K562 (cell line): ENCODE measurements at regions not wholly inside any gene's neighbourhood (a gene's known extent, or its start where the extent isn't known, plus 50 kb on each side); places are given as distances from the start of the nearest gene placed in this dataset.

Experiments used
- ATAC-seq: fragments of 200-7000 bp; cut with Tn5 transposase; 3 replicates; pipeline ENCODE4 v1.9.1; 2020; ENCODE audit warnings: moderate library complexity
- BruUV-seq: library from RNA; stranded (reverse); fragments of 400-500 nt; replicated peaks from 2 replicates; lab custom pipeline; 2021; lab: Mats Ljungman, UMichigan
- CTCF ChIA-PET: fragments of 300-600 bp; formaldehyde crosslinking; extraction: SDS; loops from one replicate; lab custom pipeline; 2021; ENCODE audit warnings: low intra/inter-chr PET ratio; lab: Yijun Ruan, JAX
- POLR2A ChIA-PET: fragments of 300-600, 350-650 bp; sonication (Branson Sonifier 250); formaldehyde crosslinking; extraction: SDS; loops from one replicate; lab custom pipeline; 2021; ENCODE audit warnings: antibody characterized with exemption, inconsistent platforms; lab: Yijun Ruan, JAX
- DNase-seq, 4 experiments: peaks; one replicate each; pipeline versions ENCODE4 v3.0.0 to v3.0.0-alpha.2; 2011 to 2018; ENCODE audit warnings: low spot score in 3 of 4, mixed read lengths in 3 of 4; ENCODE audit errors: extremely low read depth in 1 of 4
- FAIRE-seq: peaks from 2 replicates; lab custom pipeline; 2011; peaks lifted over from hg19 to GRCh38; lab: Jason Lieb, UNC
- H2AFZ ChIP-seq: 2 replicates; pipeline ENCODE4 v1.6.0; 2011; ENCODE audit warnings: low read depth, low read length, control low read depth, inconsistent platforms
- H3K27ac ChIP-seq: fragments of 200-600 bp; 3 replicates; pipeline ENCODE4 v1.8.0; 2011; ENCODE audit warnings: low read depth, mild to moderate bottlenecking, control low read depth, inconsistent platforms, low read length, moderate library complexity, mixed read lengths; ENCODE audit errors: extremely low read depth
- H3K27me3 ChIP-seq, 2 experiments: fragments of 300-600 bp in 1 of 2; 2 replicates in 1 of 2; 3 replicates in 1 of 2; pipeline versions ENCODE4 v1.6.0 to v1.8.0; 2011; ENCODE audit warnings: inconsistent platforms in 2 of 2, low read length in 2 of 2, mild to moderate bottlenecking in 1 of 2, mixed read lengths in 1 of 2, moderate library complexity in 1 of 2; ENCODE audit not compliant: control insufficient read depth in 2 of 2, insufficient read depth in 2 of 2
- H3K36me3 ChIP-seq: fragments of 300-600 bp; 3 replicates; pipeline ENCODE4 v1.8.0; 2011; ENCODE audit warnings: mild to moderate bottlenecking, low read length, inconsistent platforms; ENCODE audit not compliant: control insufficient read depth, insufficient read depth
- H3K4me1 ChIP-seq, 2 experiments: fragments of 200-600 bp in 1 of 2; replicated peaks in 1 of 2; 2 replicates in 1 of 2; 3 replicates in 1 of 2; pipeline versions ENCODE4 v1.5.1 to v1.8.0; 2011; ENCODE audit warnings: inconsistent platforms in 2 of 2, low read length in 2 of 2, mild to moderate bottlenecking in 1 of 2, mixed read lengths in 1 of 2, moderate library complexity in 1 of 2; ENCODE audit not compliant: control insufficient read depth in 2 of 2, insufficient read depth in 2 of 2
- H3K4me2 ChIP-seq: 2 replicates; pipeline ENCODE4 v1.6.1; 2011; ENCODE audit warnings: low read length, control low read depth, inconsistent platforms, mixed read lengths; ENCODE audit not compliant: insufficient read depth
- H3K4me3 ChIP-seq: fragments of 200-600 bp; sonication (generic), shearing (Covaris generic); 2 replicates; pipeline ENCODE4 v1.5.1; 2016; ENCODE audit warnings: control low read depth, inconsistent platforms
- H3K79me2 ChIP-seq: fragments of 200-600 bp; 3 replicates; pipeline ENCODE4 v1.8.0; 2011; ENCODE audit warnings: low read length, inconsistent platforms; ENCODE audit not compliant: control insufficient read depth, insufficient read depth
- H3K9ac ChIP-seq, 2 experiments: 2 replicates each; pipeline versions ENCODE4 v1.6.0 to v1.6.1; 2011; ENCODE audit warnings: low read depth in 2 of 2, low read length in 2 of 2, control low read depth in 1 of 2, inconsistent platforms in 1 of 2, mild to moderate bottlenecking in 1 of 2, mixed read lengths in 1 of 2; ENCODE audit not compliant: insufficient read depth in 1 of 2
- H3K9me1 ChIP-seq: one replicate; pipeline ENCODE4 v1.6.0; 2011; ENCODE audit warnings: inconsistent platforms, mild to moderate bottlenecking, low read length, moderate library complexity; ENCODE audit not compliant: control insufficient read depth, insufficient read depth
- H3K9me3 ChIP-seq: replicated peaks from 2 replicates; pipeline ENCODE4 v1.5.1; 2011; ENCODE audit warnings: low read depth, low read length, inconsistent platforms; ENCODE audit not compliant: control insufficient read depth, insufficient read depth
- H4K20me1 ChIP-seq: replicated peaks from 2 replicates; pipeline ENCODE4 v1.6.1; 2011; ENCODE audit warnings: low read length, inconsistent platforms, mixed read lengths; ENCODE audit not compliant: control insufficient read depth, insufficient read depth
- FOXJ2 ChIP-seq: fragments of 200-800 bp; sonication (Bioruptor generic); IDR thresholded peaks from 2 replicates; pipeline ENCODE4 v1.6.1; 2016; ENCODE audit warnings: missing genetic modification characterization, missing compliant biosample characterization
- FOXJ3 ChIP-seq: sonication (generic); formaldehyde crosslinking; IDR thresholded peaks from 2 replicates; pipeline ENCODE4 v1.4.0; 2020; ENCODE audit warnings: mild to moderate bottlenecking, missing genetic modification reagents
- FUS ChIP-seq: fragments of 200-400 bp; formaldehyde crosslinking; optimal IDR thresholded peaks from 2 replicates; pipeline ENCODE3; 2017; ENCODE audit warnings: low read depth, low read length
- HMGN3 ChIP-seq: IDR thresholded peaks from 2 replicates; pipeline ENCODE4 v1.6.1; 2011; ENCODE audit warnings: borderline replicate concordance, low read depth, mild to moderate bottlenecking, mixed read lengths, low read length; ENCODE audit not compliant: insufficient read length; ENCODE audit errors: extremely low read depth
- SREBF1 ChIP-seq: fragments of 150-350 bp; IDR thresholded peaks from 2 replicates; pipeline ENCODE4 v1.6.1; 2014; ENCODE audit warnings: antibody characterized with exemption, low read depth, low read length, borderline replicate concordance
- XRCC3 ChIP-seq: fragments of 450-650 bp; IDR thresholded peaks from 2 replicates; pipeline ENCODE4 v1.6.1; 2017; ENCODE audit warnings: mild to moderate bottlenecking, moderate library complexity
- WGBS: fragments of 100-300 bp; shearing (Covaris generic); methylation state at CpG from one replicate; pipeline ENCODE4 v1.1.6; 2016; ENCODE audit warnings: low coverage, mixed read lengths; ENCODE audit not compliant: insufficient coverage; ENCODE audit errors: missing lambda C conversion rate; 5-methylcytosine and 5-hydroxymethylcytosine counted together
- in situ Hi-C: fragments of 300-500 bp; cut with MboI; formaldehyde crosslinking; loops from 4 replicates; pipeline ENCODE4 v1.15.0; 2018; ENCODE audit warnings: inconsistent platforms, mixed read lengths
- intact Hi-C: fragments of 100-400 bp; cut with micrococcal nuclease; formaldehyde crosslinking; loops from 2 replicates; pipeline ENCODE4 v1.14.2; 2022
- TF ChIP-seq, protein P1 (sequence below): sonication (generic); formaldehyde crosslinking; IDR thresholded peaks from 2 replicates; pipeline ENCODE4 v1.8.1; 2023; ENCODE audit warnings: missing genetic modification reagents, mild to moderate bottlenecking, borderline replicate concordance

DNA sequence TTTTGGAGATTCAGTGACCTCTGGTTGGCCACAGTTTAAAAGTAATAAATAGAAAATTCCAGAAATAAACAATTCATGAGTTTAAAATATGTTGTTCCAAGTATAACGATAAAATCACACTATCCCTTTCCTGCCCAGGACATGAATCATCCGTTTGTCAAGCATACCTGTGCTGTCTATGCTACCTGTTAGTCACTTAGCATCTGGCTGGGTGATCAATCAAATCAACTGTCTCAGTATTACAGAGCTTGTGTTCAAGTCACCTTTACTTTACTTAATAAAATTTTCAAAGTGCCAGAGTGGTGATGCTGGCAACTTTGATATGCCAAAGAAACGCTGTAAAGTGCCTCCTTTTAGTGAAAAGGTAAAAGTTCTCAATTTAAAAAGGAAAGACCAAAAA is 979.5 kb upstream of the NDST4 start:
- DNase-seq (no peak), FAIRE-seq (no peak), ATAC-seq (no peak)
- Histone ChIP-seq H2AFZ (no peak overlapping the region), H4K20me1 (no peaks in the 10 kb centered on the region), H3K36me3 (no peaks in the 10 kb centered on the region), H3K27ac (no peak overlapping the region), H3K9ac (no peak overlapping the region), H3K4me2 (no peak overlapping the region), H3K9me3 (no peaks in the 10 kb centered on the region), H3K9me1 (no peaks in the 10 kb centered on the region), H3K27me3 (no peaks in the 10 kb centered on the region), H3K4me1 (no peaks in the 10 kb centered on the region), H3K4me3 (no peak overlapping the region), H3K79me2 (no peaks in the 10 kb centered on the region)
- intact Hi-C loops: no loop called here
- in situ Hi-C loops: no loop called here
- BruUV-seq: no TSS peak
- POLR2A ChIA-PET: no interaction called here
- WGBS: 0% methylated on average over 3 of the region's 3 CpGs
- CTCF ChIA-PET: no interaction called here
- TF ChIP-seq FOXJ2 (tag) (no peak), HMGN3 (no peak)

DNA sequence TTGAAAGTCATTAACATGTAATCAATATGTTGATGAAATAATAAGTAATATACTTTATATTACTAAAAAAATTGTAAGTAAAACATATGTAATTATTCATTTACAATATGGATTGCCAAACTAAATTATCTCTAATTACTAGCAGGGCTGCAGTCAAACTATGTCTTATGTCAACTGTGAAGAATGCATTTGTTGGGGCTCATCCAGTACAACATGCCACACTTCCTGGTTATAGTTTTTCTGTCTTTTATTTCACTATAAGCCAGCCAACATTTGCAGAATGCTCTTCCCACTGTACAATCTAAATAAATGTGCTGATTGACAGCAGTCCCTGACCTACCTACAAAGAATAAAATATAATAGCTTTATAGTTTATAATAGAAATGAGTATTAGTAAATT is 975.4 kb upstream of the NDST4 start:
- Histone ChIP-seq H3K9ac (no peak overlapping the region), H3K9me3 (no peaks in the 10 kb centered on the region), H3K4me2 (no peak overlapping the region), H4K20me1 (no peaks in the 10 kb centered on the region), H3K9me1 (no peaks in the 10 kb centered on the region), H3K4me1 (no peaks in the 10 kb centered on the region), H3K36me3 (no peaks in the 10 kb centered on the region), H3K79me2 (no peaks in the 10 kb centered on the region), H2AFZ (no peak overlapping the region), H3K27me3 (no peaks in the 10 kb centered on the region), H3K4me3 (no peak overlapping the region), H3K27ac (no peak overlapping the region)
- intact Hi-C loops (no loop called here), in situ Hi-C loops (no loop called here)
- ChIA-PET POLR2A (no interaction called here), CTCF (no interaction called here)
- no peak for ATAC-seq
- FAIRE-seq: no peak
- TF ChIP-seq, protein P1, sequence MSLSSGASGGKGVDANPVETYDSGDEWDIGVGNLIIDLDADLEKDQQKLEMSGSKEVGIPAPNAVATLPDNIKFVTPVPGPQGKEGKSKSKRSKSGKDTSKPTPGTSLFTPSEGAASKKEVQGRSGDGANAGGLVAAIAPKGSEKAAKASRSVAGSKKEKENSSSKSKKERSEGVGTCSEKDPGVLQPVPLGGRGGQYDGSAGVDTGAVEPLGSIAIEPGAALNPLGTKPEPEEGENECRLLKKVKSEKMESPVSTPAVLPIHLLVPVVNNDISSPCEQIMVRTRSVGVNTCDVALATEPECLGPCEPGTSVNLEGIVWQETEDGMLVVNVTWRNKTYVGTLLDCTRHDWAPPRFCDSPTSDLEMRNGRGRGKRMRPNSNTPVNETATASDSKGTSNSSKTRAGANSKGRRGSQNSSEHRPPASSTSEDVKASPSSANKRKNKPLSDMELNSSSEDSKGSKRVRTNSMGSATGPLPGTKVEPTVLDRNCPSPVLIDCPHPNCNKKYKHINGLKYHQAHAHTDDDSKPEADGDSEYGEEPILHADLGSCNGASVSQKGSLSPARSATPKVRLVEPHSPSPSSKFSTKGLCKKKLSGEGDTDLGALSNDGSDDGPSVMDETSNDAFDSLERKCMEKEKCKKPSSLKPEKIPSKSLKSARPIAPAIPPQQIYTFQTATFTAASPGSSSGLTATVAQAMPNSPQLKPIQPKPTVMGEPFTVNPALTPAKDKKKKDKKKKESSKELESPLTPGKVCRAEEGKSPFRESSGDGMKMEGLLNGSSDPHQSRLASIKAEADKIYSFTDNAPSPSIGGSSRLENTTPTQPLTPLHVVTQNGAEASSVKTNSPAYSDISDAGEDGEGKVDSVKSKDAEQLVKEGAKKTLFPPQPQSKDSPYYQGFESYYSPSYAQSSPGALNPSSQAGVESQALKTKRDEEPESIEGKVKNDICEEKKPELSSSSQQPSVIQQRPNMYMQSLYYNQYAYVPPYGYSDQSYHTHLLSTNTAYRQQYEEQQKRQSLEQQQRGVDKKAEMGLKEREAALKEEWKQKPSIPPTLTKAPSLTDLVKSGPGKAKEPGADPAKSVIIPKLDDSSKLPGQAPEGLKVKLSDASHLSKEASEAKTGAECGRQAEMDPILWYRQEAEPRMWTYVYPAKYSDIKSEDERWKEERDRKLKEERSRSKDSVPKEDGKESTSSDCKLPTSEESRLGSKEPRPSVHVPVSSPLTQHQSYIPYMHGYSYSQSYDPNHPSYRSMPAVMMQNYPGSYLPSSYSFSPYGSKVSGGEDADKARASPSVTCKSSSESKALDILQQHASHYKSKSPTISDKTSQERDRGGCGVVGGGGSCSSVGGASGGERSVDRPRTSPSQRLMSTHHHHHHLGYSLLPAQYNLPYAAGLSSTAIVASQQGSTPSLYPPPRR (CRISPR knock-in tag): no peak
- TF ChIP-seq XRCC3 (no peak), SREBF1 (no peak), FOXJ3 (no peak), FUS (no peak)
- BruUV-seq: no TSS peak
- DNase-seq: no peak
